GM23338 (cell line): ENCODE measurements at regions not wholly inside any gene's neighbourhood (a gene's known extent, or its start where the extent isn't known, plus 50 kb on each side); places are given as distances from the start of the nearest gene placed in this dataset.

Experiments
- ATAC-seq: fragments of 200-7000 bp; cut with Tn5 transposase; 3 replicates; pipeline ENCODE4 v1.9.1; 2020
- DNase-seq: peaks from one replicate; pipeline ENCODE4 v3.0.0-alpha.2; 2015; ENCODE audit warnings: low spot score
- H2AFZ ChIP-seq: fragments of 200-600 bp; sonication (generic); 2 replicates; pipeline ENCODE4 v1.8.0; 2016; ENCODE audit warnings: antibody characterized with exemption, mild to moderate bottlenecking, moderate library complexity
- H3F3A ChIP-seq: fragments of 200-600 bp; sonication (generic); replicated peaks from 2 replicates; pipeline ENCODE4 v1.8.0; 2017; ENCODE audit warnings: antibody characterized with exemption, mixed run types, low read depth
- H3K27ac ChIP-seq: fragments of 200-600 bp; sonication (generic); 2 replicates; pipeline ENCODE4 v1.6.1; 2016; ENCODE audit warnings: low read depth
- H3K27me3 ChIP-seq: fragments of 200-600 bp; sonication (generic); 2 replicates; pipeline ENCODE4 v1.8.0; 2016; ENCODE audit warnings: mild to moderate bottlenecking, mixed run types, moderate library complexity; ENCODE audit not compliant: insufficient read depth
- H3K36me3 ChIP-seq: fragments of 200-600 bp; sonication (generic); 2 replicates; pipeline ENCODE4 v1.8.0; 2016; ENCODE audit warnings: mild to moderate bottlenecking; ENCODE audit not compliant: insufficient read depth
- H3K4me1 ChIP-seq: fragments of 200-600 bp; sonication (generic); 2 replicates; pipeline ENCODE4 v1.8.0; 2016; ENCODE audit warnings: mild to moderate bottlenecking, moderate library complexity; ENCODE audit not compliant: insufficient read depth
- H3K4me2 ChIP-seq: fragments of 200-600 bp; sonication (generic); 2 replicates; pipeline ENCODE4 v1.7.1; 2017; ENCODE audit warnings: mixed run types
- H3K4me3 ChIP-seq: fragments of 200-600 bp; sonication (generic); 2 replicates; pipeline ENCODE4 v1.6.1; 2016; ENCODE audit warnings: mixed run types
- H3K79me2 ChIP-seq: fragments of 200-600 bp; sonication (generic); replicated peaks from 2 replicates; pipeline ENCODE4 v1.8.0; 2017; ENCODE audit warnings: mild to moderate bottlenecking; ENCODE audit not compliant: insufficient read depth
- H3K9me2 ChIP-seq: fragments of 200-600 bp; sonication (generic); 2 replicates; pipeline ENCODE4 v1.8.0; 2017; ENCODE audit not compliant: insufficient read depth
- H4K20me1 ChIP-seq: fragments of 200-600 bp; sonication (generic); replicated peaks from 2 replicates; pipeline ENCODE4 v1.8.0; 2017; ENCODE audit warnings: mild to moderate bottlenecking; ENCODE audit not compliant: insufficient read depth
- H3K27ac Mint-ChIP-seq: 2 replicates; pipeline ENCODE4 v1.8.0; 2020; ENCODE audit warnings: inconsistent platforms, mild to moderate bottlenecking, moderate library complexity, mixed read lengths
- H3K27me3 Mint-ChIP-seq: 3 replicates; pipeline ENCODE4 v1.8.0; 2022; ENCODE audit warnings: low read depth, mild to moderate bottlenecking, moderate library complexity, mixed read lengths, inconsistent platforms; ENCODE audit not compliant: insufficient read depth, poor library complexity
- H3K36me3 Mint-ChIP-seq: 3 replicates; pipeline ENCODE4 v1.8.0; 2021; ENCODE audit warnings: low read depth, mild to moderate bottlenecking, inconsistent platforms, moderate library complexity, mixed read lengths
- H3K4me1 Mint-ChIP-seq: 3 replicates; pipeline ENCODE4 v1.8.0; 2020; ENCODE audit warnings: mild to moderate bottlenecking, inconsistent platforms, mixed read lengths
- H3K4me3 Mint-ChIP-seq: 3 replicates; pipeline ENCODE4 v1.8.0; 2021; ENCODE audit warnings: moderate library complexity, mild to moderate bottlenecking, inconsistent platforms, mixed read lengths
- H3K9me3 Mint-ChIP-seq: 3 replicates; pipeline ENCODE4 v1.8.0; 2020; ENCODE audit warnings: moderate library complexity, mild to moderate bottlenecking, inconsistent platforms, mixed read lengths
- CREB1 ChIP-seq: fragments of 250-450 bp; sonication (Bioruptor Pico); IDR thresholded peaks from 2 replicates; pipeline ENCODE4 v1.5.0; 2020; ENCODE audit warnings: low read depth, mild to moderate bottlenecking, moderate library complexity
- EZH2 ChIP-seq: fragments of 200-600 bp; sonication (generic); IDR thresholded peaks from one replicate; pipeline ENCODE4 v1.8.0; 2017; ENCODE audit warnings: antibody characterized with exemption, mild to moderate bottlenecking, low read depth; ENCODE audit not compliant: unreplicated experiment
- EZH2phosphoT487 ChIP-seq: fragments of 200-600 bp; sonication (generic); IDR thresholded peaks from one replicate; pipeline ENCODE4 v1.8.1; 2018; ENCODE audit warnings: antibody characterized with exemption; ENCODE audit not compliant: unreplicated experiment
- JUNB ChIP-seq: IDR thresholded peaks from one replicate; pipeline ENCODE4 v1.6.1; 2016; ENCODE audit warnings: antibody characterized with exemption; ENCODE audit not compliant: unreplicated experiment
- NANOG ChIP-seq: IDR thresholded peaks from 2 replicates; pipeline ENCODE4 v1.6.1; 2016; ENCODE audit warnings: antibody characterized with exemption, borderline replicate concordance
- POLR2AphosphoS5 ChIP-seq: IDR thresholded peaks from 2 replicates; pipeline ENCODE4 v1.6.1; 2016; ENCODE audit warnings: antibody characterized with exemption, low read depth
- STAT1 ChIP-seq: IDR thresholded peaks from one replicate; pipeline ENCODE4 v1.6.1; 2016; ENCODE audit warnings: antibody characterized with exemption; ENCODE audit not compliant: unreplicated experiment
- ZNF114 ChIP-seq: fragments of 250-450 bp; sonication (Bioruptor Pico); IDR thresholded peaks from 2 replicates; pipeline ENCODE4 v1.5.0; 2020; ENCODE audit warnings: mild to moderate bottlenecking, moderate library complexity
- ZNF331 ChIP-seq: fragments of 250-450 bp; sonication (Bioruptor Pico); IDR thresholded peaks from 2 replicates; pipeline ENCODE4 v1.5.0; 2020; ENCODE audit warnings: low read depth, mild to moderate bottlenecking, moderate library complexity
- TF ChIP-seq, protein P1 (sequence below): IDR thresholded peaks from one replicate; pipeline ENCODE4 v1.6.1; 2018; ENCODE audit warnings: antibody characterized with exemption; ENCODE audit not compliant: unreplicated experiment
- TF ChIP-seq, protein P2 (sequence below), 2 experiments: fragments of 200-600 bp in 1 of 2; sonication (generic) in 1 of 2; conservative IDR thresholded peaks; 2 replicates each; pipeline versions ENCODE4 v1.5.1 to v1.6.1; 2016 to 2017; ENCODE audit warnings: antibody characterized with exemption in 2 of 2, low read depth in 2 of 2, mild to moderate bottlenecking in 2 of 2, moderate library complexity in 1 of 2
- TF ChIP-seq, protein P3 (sequence below): fragments of 250-450 bp; sonication (Bioruptor Pico); IDR thresholded peaks from 2 replicates; pipeline ENCODE4 v1.5.0; 2020; ENCODE audit warnings: mild to moderate bottlenecking, moderate library complexity
- TF ChIP-seq, protein P4 (sequence below): IDR thresholded peaks from 2 replicates; pipeline ENCODE4 v1.6.1; 2016; ENCODE audit warnings: antibody characterized with exemption

DNA sequence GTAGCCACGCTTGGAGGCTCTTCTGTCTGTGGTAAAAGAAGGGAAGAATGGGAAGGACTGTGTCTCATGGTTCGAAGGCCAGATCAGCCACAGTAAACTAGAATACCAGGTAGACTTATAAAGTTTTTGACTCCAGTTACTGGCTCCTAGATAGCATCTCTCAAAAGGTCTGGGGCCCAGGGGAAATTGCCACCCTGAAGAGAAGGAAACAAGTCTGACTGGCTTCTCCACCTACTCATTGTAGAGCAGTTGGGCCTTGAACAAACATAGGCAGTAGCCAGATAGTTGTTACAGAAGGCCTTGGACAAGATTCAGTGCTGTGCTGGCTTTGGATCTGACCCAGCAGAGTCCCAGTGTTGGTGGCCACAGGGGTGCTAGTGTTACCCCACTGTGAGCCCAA, 890.4 kb downstream of the EFNA5 start:
- peaks cover 5% of the 10 kb centered on the region for H3K27me3 Mint-ChIP-seq
- no peak overlapping the region for H3K27ac Mint-ChIP-seq
- Histone ChIP-seq H3K4me1 (no peaks in the 10 kb centered on the region), H3K36me3 (peaks cover 3% of the 10 kb centered on the region; the same call in 1 of the 2 replicates), H2AFZ (no peak overlapping the region), H3F3A (no peaks in the 10 kb centered on the region), H3K27ac (no peak overlapping the region), H3K9me2 (0 out of 2 replicates have a peak, but pooled peaks cover 5% of the 10 kb centered on the region), H3K27me3 (no peaks in the 10 kb centered on the region), H3K4me3 (no peak overlapping the region), H4K20me1 (no peaks in the 10 kb centered on the region), H3K79me2 (no peaks in the 10 kb centered on the region), H3K4me2 (no peak overlapping the region)
- TF ChIP-seq, protein P1, sequence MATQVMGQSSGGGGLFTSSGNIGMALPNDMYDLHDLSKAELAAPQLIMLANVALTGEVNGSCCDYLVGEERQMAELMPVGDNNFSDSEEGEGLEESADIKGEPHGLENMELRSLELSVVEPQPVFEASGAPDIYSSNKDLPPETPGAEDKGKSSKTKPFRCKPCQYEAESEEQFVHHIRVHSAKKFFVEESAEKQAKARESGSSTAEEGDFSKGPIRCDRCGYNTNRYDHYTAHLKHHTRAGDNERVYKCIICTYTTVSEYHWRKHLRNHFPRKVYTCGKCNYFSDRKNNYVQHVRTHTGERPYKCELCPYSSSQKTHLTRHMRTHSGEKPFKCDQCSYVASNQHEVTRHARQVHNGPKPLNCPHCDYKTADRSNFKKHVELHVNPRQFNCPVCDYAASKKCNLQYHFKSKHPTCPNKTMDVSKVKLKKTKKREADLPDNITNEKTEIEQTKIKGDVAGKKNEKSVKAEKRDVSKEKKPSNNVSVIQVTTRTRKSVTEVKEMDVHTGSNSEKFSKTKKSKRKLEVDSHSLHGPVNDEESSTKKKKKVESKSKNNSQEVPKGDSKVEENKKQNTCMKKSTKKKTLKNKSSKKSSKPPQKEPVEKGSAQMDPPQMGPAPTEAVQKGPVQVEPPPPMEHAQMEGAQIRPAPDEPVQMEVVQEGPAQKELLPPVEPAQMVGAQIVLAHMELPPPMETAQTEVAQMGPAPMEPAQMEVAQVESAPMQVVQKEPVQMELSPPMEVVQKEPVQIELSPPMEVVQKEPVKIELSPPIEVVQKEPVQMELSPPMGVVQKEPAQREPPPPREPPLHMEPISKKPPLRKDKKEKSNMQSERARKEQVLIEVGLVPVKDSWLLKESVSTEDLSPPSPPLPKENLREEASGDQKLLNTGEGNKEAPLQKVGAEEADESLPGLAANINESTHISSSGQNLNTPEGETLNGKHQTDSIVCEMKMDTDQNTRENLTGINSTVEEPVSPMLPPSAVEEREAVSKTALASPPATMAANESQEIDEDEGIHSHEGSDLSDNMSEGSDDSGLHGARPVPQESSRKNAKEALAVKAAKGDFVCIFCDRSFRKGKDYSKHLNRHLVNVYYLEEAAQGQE: no peak
- TF ChIP-seq ZNF114 (CRISPR knock-in tag): no peak
- TF ChIP-seq NANOG: no peak
- TF ChIP-seq ZNF331: no peak
- TF ChIP-seq, protein P2, sequence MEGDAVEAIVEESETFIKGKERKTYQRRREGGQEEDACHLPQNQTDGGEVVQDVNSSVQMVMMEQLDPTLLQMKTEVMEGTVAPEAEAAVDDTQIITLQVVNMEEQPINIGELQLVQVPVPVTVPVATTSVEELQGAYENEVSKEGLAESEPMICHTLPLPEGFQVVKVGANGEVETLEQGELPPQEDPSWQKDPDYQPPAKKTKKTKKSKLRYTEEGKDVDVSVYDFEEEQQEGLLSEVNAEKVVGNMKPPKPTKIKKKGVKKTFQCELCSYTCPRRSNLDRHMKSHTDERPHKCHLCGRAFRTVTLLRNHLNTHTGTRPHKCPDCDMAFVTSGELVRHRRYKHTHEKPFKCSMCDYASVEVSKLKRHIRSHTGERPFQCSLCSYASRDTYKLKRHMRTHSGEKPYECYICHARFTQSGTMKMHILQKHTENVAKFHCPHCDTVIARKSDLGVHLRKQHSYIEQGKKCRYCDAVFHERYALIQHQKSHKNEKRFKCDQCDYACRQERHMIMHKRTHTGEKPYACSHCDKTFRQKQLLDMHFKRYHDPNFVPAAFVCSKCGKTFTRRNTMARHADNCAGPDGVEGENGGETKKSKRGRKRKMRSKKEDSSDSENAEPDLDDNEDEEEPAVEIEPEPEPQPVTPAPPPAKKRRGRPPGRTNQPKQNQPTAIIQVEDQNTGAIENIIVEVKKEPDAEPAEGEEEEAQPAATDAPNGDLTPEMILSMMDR (conservative IDR thresholded peaks at IDR 0.05; ENCODE audit: low read depth in 2 of 2): no peak
- TF ChIP-seq EZH2phosphoT487: no peak
- no peak for TF ChIP-seq JUNB
- TF ChIP-seq STAT1: no peak
- TF ChIP-seq, protein P3, sequence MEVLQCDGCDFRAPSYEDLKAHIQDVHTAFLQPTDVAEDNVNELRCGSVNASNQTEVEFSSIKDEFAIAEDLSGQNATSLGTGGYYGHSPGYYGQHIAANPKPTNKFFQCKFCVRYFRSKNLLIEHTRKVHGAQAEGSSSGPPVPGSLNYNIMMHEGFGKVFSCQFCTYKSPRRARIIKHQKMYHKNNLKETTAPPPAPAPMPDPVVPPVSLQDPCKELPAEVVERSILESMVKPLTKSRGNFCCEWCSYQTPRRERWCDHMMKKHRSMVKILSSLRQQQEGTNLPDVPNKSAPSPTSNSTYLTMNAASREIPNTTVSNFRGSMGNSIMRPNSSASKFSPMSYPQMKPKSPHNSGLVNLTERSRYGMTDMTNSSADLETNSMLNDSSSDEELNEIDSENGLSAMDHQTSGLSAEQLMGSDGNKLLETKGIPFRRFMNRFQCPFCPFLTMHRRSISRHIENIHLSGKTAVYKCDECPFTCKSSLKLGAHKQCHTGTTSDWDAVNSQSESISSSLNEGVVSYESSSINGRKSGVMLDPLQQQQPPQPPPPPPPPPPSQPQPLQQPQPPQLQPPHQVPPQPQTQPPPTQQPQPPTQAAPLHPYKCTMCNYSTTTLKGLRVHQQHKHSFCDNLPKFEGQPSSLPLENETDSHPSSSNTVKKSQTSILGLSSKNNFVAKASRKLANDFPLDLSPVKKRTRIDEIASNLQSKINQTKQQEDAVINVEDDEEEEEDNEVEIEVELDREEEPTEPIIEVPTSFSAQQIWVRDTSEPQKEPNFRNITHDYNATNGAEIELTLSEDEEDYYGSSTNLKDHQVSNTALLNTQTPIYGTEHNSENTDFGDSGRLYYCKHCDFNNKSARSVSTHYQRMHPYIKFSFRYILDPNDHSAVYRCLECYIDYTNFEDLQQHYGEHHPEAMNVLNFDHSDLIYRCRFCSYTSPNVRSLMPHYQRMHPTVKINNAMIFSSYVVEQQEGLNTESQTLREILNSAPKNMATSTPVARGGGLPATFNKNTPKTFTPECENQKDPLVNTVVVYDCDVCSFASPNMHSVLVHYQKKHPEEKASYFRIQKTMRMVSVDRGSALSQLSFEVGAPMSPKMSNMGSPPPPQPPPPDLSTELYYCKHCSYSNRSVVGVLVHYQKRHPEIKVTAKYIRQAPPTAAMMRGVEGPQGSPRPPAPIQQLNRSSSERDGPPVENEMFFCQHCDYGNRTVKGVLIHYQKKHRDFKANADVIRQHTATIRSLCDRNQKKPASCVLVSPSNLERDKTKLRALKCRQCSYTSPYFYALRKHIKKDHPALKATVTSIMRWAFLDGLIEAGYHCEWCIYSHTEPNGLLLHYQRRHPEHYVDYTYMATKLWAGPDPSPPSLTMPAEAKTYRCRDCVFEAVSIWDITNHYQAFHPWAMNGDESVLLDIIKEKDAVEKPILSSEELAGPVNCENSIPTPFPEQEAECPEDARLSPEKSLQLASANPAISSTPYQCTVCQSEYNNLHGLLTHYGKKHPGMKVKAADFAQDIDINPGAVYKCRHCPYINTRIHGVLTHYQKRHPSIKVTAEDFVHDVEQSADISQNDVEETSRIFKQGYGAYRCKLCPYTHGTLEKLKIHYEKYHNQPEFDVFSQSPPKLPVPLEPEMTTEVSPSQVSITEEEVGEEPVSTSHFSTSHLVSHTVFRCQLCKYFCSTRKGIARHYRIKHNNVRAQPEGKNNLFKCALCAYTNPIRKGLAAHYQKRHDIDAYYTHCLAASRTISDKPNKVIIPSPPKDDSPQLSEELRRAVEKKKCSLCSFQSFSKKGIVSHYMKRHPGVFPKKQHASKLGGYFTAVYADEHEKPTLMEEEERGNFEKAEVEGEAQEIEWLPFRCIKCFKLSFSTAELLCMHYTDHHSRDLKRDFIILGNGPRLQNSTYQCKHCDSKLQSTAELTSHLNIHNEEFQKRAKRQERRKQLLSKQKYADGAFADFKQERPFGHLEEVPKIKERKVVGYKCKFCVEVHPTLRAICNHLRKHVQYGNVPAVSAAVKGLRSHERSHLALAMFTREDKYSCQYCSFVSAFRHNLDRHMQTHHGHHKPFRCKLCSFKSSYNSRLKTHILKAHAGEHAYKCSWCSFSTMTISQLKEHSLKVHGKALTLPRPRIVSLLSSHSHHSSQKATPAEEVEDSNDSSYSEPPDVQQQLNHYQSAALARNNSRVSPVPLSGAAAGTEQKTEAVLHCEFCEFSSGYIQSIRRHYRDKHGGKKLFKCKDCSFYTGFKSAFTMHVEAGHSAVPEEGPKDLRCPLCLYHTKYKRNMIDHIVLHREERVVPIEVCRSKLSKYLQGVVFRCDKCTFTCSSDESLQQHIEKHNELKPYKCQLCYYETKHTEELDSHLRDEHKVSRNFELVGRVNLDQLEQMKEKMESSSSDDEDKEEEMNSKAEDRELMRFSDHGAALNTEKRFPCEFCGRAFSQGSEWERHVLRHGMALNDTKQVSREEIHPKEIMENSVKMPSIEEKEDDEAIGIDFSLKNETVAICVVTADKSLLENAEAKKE (CRISPR knock-in tag): no peak
- TF ChIP-seq, protein P4, sequence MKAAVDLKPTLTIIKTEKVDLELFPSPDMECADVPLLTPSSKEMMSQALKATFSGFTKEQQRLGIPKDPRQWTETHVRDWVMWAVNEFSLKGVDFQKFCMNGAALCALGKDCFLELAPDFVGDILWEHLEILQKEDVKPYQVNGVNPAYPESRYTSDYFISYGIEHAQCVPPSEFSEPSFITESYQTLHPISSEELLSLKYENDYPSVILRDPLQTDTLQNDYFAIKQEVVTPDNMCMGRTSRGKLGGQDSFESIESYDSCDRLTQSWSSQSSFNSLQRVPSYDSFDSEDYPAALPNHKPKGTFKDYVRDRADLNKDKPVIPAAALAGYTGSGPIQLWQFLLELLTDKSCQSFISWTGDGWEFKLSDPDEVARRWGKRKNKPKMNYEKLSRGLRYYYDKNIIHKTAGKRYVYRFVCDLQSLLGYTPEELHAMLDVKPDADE: no peak
- TF ChIP-seq EZH2: no peak
- TF ChIP-seq POLR2AphosphoS5: no peak
- no peak for TF ChIP-seq CREB1 (CRISPR knock-in tag)
- H3K36me3 Mint-ChIP-seq: peaks cover 10% of the 10 kb centered on the region; the same call in 2 of the 3 replicates
- DNase-seq: no peak
- peaks cover 18% of the 10 kb centered on the region for H3K9me3 Mint-ChIP-seq
- H3K4me1 Mint-ChIP-seq: no peaks in the 10 kb centered on the region
- H3K4me3 Mint-ChIP-seq: no peak overlapping the region
- ATAC-seq: no peak
